HG03045 (cell line): ENCODE measurements at regions not wholly inside any gene's neighbourhood (a gene's known extent, or its start where the extent isn't known, plus 50 kb on each side); places are given as distances from the start of the nearest gene placed in this dataset.

Experiments
- ATAC-seq: cut with Tn5 transposase; IDR thresholded peaks from one replicate; pipeline ENCODE4 v1.9.1; 2021; ENCODE audit warnings: mild to moderate bottlenecking, moderate library complexity; ENCODE audit not compliant: unreplicated experiment

GRCh38 chr13:24075137-24075975 lies 85.2 kb upstream of the SPATA13 start:
- no peak for ATAC-seq

- no peak for ATAC-seq
Measured at GRCh38 chr13:24076109-24076508, 84.4 kb upstream of the SPATA13 start.

- ATAC-seq, result no peak
Measured at GRCh38 chr13:24076636-24077035, 83.9 kb upstream of the SPATA13 start.

GRCh38 chr13:24080134-24080533 lies 80.4 kb upstream of the SPATA13 start:
- no peak for ATAC-seq

GRCh38 chr13:24081387-24081786 lies 79.1 kb upstream of the SPATA13 start:
- ATAC-seq, result no peak

- ATAC-seq, result no peak
Measured at GRCh38 chr13:24083141-24083540, 77.4 kb upstream of the SPATA13 start.

GRCh38 chr13:24083722-24084421 lies 76.6 kb upstream of the SPATA13 start:
- ATAC-seq, result no peak

GRCh38 chr13:24085662-24086061 lies 74.9 kb upstream of the SPATA13 start:
- no peak for ATAC-seq

GRCh38 chr13:24086642-24087041 lies 73.9 kb upstream of the SPATA13 start:
- no peak for ATAC-seq

GRCh38 chr13:24087605-24088225 lies 72.8 kb upstream of the SPATA13 start:
- ATAC-seq, result no peak

GRCh38 chr13:24090049-24090448 lies 70.5 kb upstream of the SPATA13 start:
- no peak for ATAC-seq

- ATAC-seq, result no peak
Measured at GRCh38 chr13:24091080-24091479, 69.4 kb upstream of the SPATA13 start.

GRCh38 chr13:24092108-24092507 lies 68.4 kb upstream of the SPATA13 start:
- no peak for ATAC-seq

GRCh38 chr13:24093047-24093446 lies 67.5 kb upstream of the SPATA13 start:
- ATAC-seq, result no peak

GRCh38 chr13:24096659-24097058 lies 63.9 kb upstream of the SPATA13 start:
- ATAC-seq, result no peak

- peak; percentile 66 for ATAC-seq
Measured at GRCh38 chr13:24097064-24097463, 63.5 kb upstream of the SPATA13 start.

GRCh38 chr13:24097667-24098066 lies 62.9 kb upstream of the SPATA13 start:
- ATAC-seq, result peak; percentile 15

GRCh38 chr13:24099490-24099889 lies 61.0 kb upstream of the SPATA13 start:
- ATAC-seq, result no peak

- no peak for ATAC-seq
Measured at GRCh38 chr13:24100188-24100587, 60.3 kb upstream of the SPATA13 start.

- no peak for ATAC-seq
Measured at GRCh38 chr13:24103782-24104372, 56.6 kb upstream of the SPATA13 start.

GRCh38 chr13:24104723-24105122 lies 55.8 kb upstream of the SPATA13 start:
- no peak for ATAC-seq
